K562 (cell line): ENCODE measurements at regions not wholly inside any gene's neighbourhood (a gene's known extent, or its start where the extent isn't known, plus 50 kb on each side); places are given as distances from the start of the nearest gene placed in this dataset.
A peak's percentile ranks its signal among the peaks of the same experiment; 100 is the strongest.

Source experiments
- BCLAF1 ChIP-seq, 2 experiments: fragments of 450-650 bp in 1 of 2; IDR thresholded peaks; 2 replicates each; pipeline ENCODE4 v1.6.1; 2011 to 2017; ENCODE audit warnings: low read depth in 2 of 2, antibody characterized with exemption in 1 of 2, borderline replicate concordance in 1 of 2, low read length in 1 of 2, mild to moderate bottlenecking in 1 of 2, mixed read lengths in 1 of 2; ENCODE audit not compliant: control insufficient read depth in 1 of 2
- DEAF1 ChIP-seq: fragments of 450-650 bp; formaldehyde crosslinking; IDR thresholded peaks from 2 replicates; pipeline ENCODE4 v1.4.0; 2020; ENCODE audit warnings: mild to moderate bottlenecking, moderate library complexity
- ID3 ChIP-seq, 2 experiments: fragments of 250-450 bp in 1 of 2; fragments of 450-650 bp in 1 of 2; sonication (Bioruptor Pico) in 1 of 2; IDR thresholded peaks; 2 replicates each; pipeline versions ENCODE4 v1.6.1 to v1.8.0; 2016 to 2021; ENCODE audit warnings: mild to moderate bottlenecking in 2 of 2, moderate library complexity in 2 of 2, missing compliant biosample characterization in 1 of 2, missing genetic modification characterization in 1 of 2
- L3MBTL2 ChIP-seq: fragments of 450-650 bp; IDR thresholded peaks from 2 replicates; pipeline ENCODE4 v1.6.1; 2016; ENCODE audit warnings: mild to moderate bottlenecking, moderate library complexity
- MED1 ChIP-seq: sonication (generic); formaldehyde crosslinking; IDR thresholded peaks from 2 replicates; pipeline ENCODE4 v1.8.1; 2023; ENCODE audit warnings: missing genetic modification reagents, borderline replicate concordance
- NCOA6 ChIP-seq: fragments of 450-650 bp; IDR thresholded peaks from 2 replicates; pipeline ENCODE4 v1.6.1; 2017; ENCODE audit warnings: mild to moderate bottlenecking
- NR2C1 ChIP-seq, 2 experiments: fragments of 450-650 bp; IDR thresholded peaks; 2 replicates each; pipeline ENCODE4 v1.6.1; 2017; ENCODE audit warnings: mild to moderate bottlenecking in 2 of 2, antibody characterized with exemption in 1 of 2, inconsistent platforms in 1 of 2, missing compliant biosample characterization in 1 of 2, missing genetic modification characterization in 1 of 2
- POLR3A ChIP-seq: IDR thresholded peaks from 2 replicates; pipeline ENCODE4 v1.6.1; 2011; ENCODE audit warnings: borderline replicate concordance, mild to moderate bottlenecking, moderate library complexity; ENCODE audit not compliant: insufficient read length, insufficient read depth; ENCODE audit errors: extremely low read depth
- PTBP1 ChIP-seq: fragments of 200-400 bp; formaldehyde crosslinking; IDR thresholded peaks from 2 replicates; pipeline ENCODE4 v1.6.1; 2017; ENCODE audit warnings: low read depth, low read length
- STAT5A ChIP-seq: IDR thresholded peaks from 2 replicates; pipeline ENCODE4 v1.6.1; 2012; ENCODE audit warnings: low read length, inconsistent platforms, borderline replicate concordance
- TAF15 ChIP-seq: fragments of 200-400 bp; formaldehyde crosslinking; IDR thresholded peaks from 2 replicates; pipeline ENCODE4 v1.6.1; 2017; ENCODE audit warnings: mild to moderate bottlenecking, low read depth, low read length, moderate library complexity
- ZFP36 ChIP-seq: fragments of 150-350 bp; IDR thresholded peaks from 2 replicates; pipeline ENCODE4 v1.6.1; 2018; ENCODE audit warnings: low read length, low read depth; ENCODE audit not compliant: partially characterized antibody
- ZNF280B ChIP-seq: fragments of 250-450 bp; sonication (Bioruptor Pico); IDR thresholded peaks from 2 replicates; pipeline ENCODE4 v1.5.1; 2021; ENCODE audit warnings: mild to moderate bottlenecking
- ZNF316 ChIP-seq: fragments of 450-650 bp; IDR thresholded peaks from 2 replicates; pipeline ENCODE4 v1.6.1; 2016
- ZNF57 ChIP-seq: fragments of 450-650 bp; formaldehyde crosslinking; IDR thresholded peaks from 2 replicates; pipeline ENCODE4 v1.4.0; 2020; ENCODE audit warnings: mild to moderate bottlenecking, moderate library complexity
- ZNF609 ChIP-seq: sonication (generic); formaldehyde crosslinking; IDR thresholded peaks from 2 replicates; pipeline ENCODE4 v1.8.1; 2023; ENCODE audit warnings: missing genetic modification reagents, mild to moderate bottlenecking, borderline replicate concordance

DNA sequence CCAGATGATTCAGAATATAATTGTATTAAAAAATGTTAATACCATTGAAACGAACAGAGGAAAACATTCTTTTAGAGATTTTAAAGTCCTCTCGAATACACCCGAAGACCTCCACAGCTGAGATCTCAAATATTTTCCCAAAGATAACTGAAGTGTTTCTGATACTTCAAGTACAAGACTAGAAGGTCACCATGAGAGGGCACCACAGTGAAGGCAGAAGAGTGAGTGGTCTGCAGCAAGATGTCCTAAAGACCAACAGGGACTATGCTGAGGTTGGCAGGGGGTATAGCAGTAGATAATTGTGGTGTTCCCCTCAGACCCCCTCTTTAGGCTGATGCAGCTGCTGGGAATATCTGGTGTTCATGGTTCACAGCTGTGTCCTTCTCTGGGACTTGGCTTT lies 156.5 kb downstream of the PDCD6IP start (continued):
- TF ChIP-seq DEAF1 (CRISPR knock-in tag) (peak; percentile 60), BCLAF1 (IDR thresholded peaks at IDR 0.05; ENCODE audit: borderline replicate concordance in 1 of 2, control insufficient read depth in 1 of 2, low read depth in 2 of 2, low read length in 1 of 2) (no peak), MED1 (CRISPR knock-in tag) (no peak), ZFP36 (no peak), ID3 (CRISPR knock-in tag; IDR thresholded peaks at IDR 0.05) (no peak), ID3 (tag; IDR thresholded peaks at IDR 0.05) (no peak), POLR3A (no peak), TAF15 (no peak), ZNF609 (CRISPR knock-in tag) (no peak), NR2C1 (IDR thresholded peaks at IDR 0.05) (no peak; the same call in 1 of the 2 replicates), NR2C1 (tag; IDR thresholded peaks at IDR 0.05) (peak; percentile 56), ZNF57 (no peak), L3MBTL2 (no peak), NCOA6 (no peak), ZNF316 (no peak), PTBP1 (no peak), ZNF280B (CRISPR knock-in tag) (no peak), STAT5A (no peak)
